CD14-positive monocyte (primary cell): ENCODE measurements at regions not wholly inside any gene's neighbourhood (a gene's known extent, or its start where the extent isn't known, plus 50 kb on each side); places are given as distances from the start of the nearest gene placed in this dataset.

ENCODE experiments used
- DNase-seq, 3 donors: peaks; one replicate each; pipeline ENCODE4 v3.0.0-alpha.2; 2011 to 2022
- H2AFZ ChIP-seq: 2 replicates; pipeline ENCODE4 v1.6.0; 2012; ENCODE audit warnings: mild to moderate bottlenecking, low read depth, low read length, inconsistent platforms; ENCODE audit not compliant: insufficient read depth, poor library complexity, severe bottlenecking
- H3K27ac ChIP-seq, 2 donors: 1 replicate in 1 of 2; 2 replicates in 1 of 2; pipeline ENCODE4 v1.5.1; 2012 to 2013; ENCODE audit warnings: low read length in 2 of 2, control low read depth in 1 of 2, inconsistent platforms in 1 of 2, low read depth in 1 of 2, mild to moderate bottlenecking in 1 of 2
- H3K27me3 ChIP-seq, 2 donors: one replicate each; pipeline versions ENCODE4 v1.6.0 to v1.6.1; 2011 to 2013; ENCODE audit warnings: low read length in 2 of 2; ENCODE audit not compliant: control insufficient read depth in 2 of 2, insufficient read depth in 2 of 2
- H3K36me3 ChIP-seq, 2 donors: replicated peaks in 1 of 2; 1 replicate in 1 of 2; 2 replicates in 1 of 2; pipeline versions ENCODE4 v1.5.1 to v1.6.1; 2012 to 2013; ENCODE audit warnings: low read length in 2 of 2, control low read depth in 1 of 2, inconsistent platforms in 1 of 2, mild to moderate bottlenecking in 1 of 2; ENCODE audit not compliant: insufficient read depth in 2 of 2, control insufficient read depth in 1 of 2
- H3K4me1 ChIP-seq, 2 donors: 1 replicate in 1 of 2; 2 replicates in 1 of 2; pipeline versions ENCODE4 v1.5.1 to v1.6.1; 2012 to 2013; ENCODE audit warnings: low read length in 2 of 2, control low read depth in 1 of 2, inconsistent platforms in 1 of 2, mild to moderate bottlenecking in 1 of 2, moderate library complexity in 1 of 2; ENCODE audit not compliant: insufficient read depth in 2 of 2, control insufficient read depth in 1 of 2
- H3K4me2 ChIP-seq: replicated peaks from 2 replicates; pipeline ENCODE3; 2012; ENCODE audit warnings: low read length, moderate library complexity, mild to moderate bottlenecking; ENCODE audit not compliant: poor library complexity, severe bottlenecking; ENCODE audit errors: extremely low read depth
- H3K4me3 ChIP-seq, 3 experiments: fragments of 200-600 bp in 1 of 3; sonication (generic) in 1 of 3; replicated peaks in 1 of 3; 1 replicate in 2 of 3; 2 replicates in 1 of 3; pipeline ENCODE4 v1.5.1; 2011 to 2013; ENCODE audit warnings: low read length in 3 of 3, mild to moderate bottlenecking in 3 of 3, control low read depth in 2 of 3, low read depth in 2 of 3, inconsistent platforms in 1 of 3, moderate library complexity in 1 of 3
- H3K79me2 ChIP-seq: 2 replicates; pipeline ENCODE4 v1.6.0; 2012; ENCODE audit warnings: mild to moderate bottlenecking, control low read depth, inconsistent platforms, low read length, moderate library complexity; ENCODE audit not compliant: insufficient read depth
- H3K9ac ChIP-seq: 2 replicates; pipeline ENCODE4 v1.6.0; 2017; ENCODE audit warnings: low read length, mild to moderate bottlenecking; ENCODE audit not compliant: insufficient read depth, poor library complexity, severe bottlenecking
- H3K9me3 ChIP-seq, 2 donors: replicated peaks in 1 of 2; 1 replicate in 1 of 2; 2 replicates in 1 of 2; pipeline versions ENCODE4 v1.5.1 to v1.6.1; 2012 to 2013; ENCODE audit warnings: low read length in 2 of 2, control low read depth in 1 of 2; ENCODE audit not compliant: control insufficient read depth in 1 of 2, insufficient read depth in 1 of 2
- H4K20me1 ChIP-seq: 2 replicates; pipeline ENCODE4 v1.6.0; 2012; ENCODE audit warnings: mild to moderate bottlenecking, low read length, control low read depth, moderate library complexity; ENCODE audit not compliant: insufficient read depth
- H3K27ac Mint-ChIP-seq, 7 donors: one replicate each; pipeline ENCODE4 v1.8.0; 2020; ENCODE audit warnings: mild to moderate bottlenecking in 7 of 7, mixed read lengths in 7 of 7, moderate library complexity in 6 of 7, inconsistent platforms in 2 of 7
- H3K27me3 Mint-ChIP-seq, 3 donors: one replicate each; pipeline ENCODE4 v1.8.0; 2021 to 2022; ENCODE audit warnings: low read depth in 3 of 3, mild to moderate bottlenecking in 3 of 3, mixed read lengths in 3 of 3, moderate library complexity in 3 of 3, inconsistent platforms in 1 of 3
- H3K36me3 Mint-ChIP-seq, 2 donors: one replicate each; pipeline ENCODE4 v1.8.0; 2020; ENCODE audit warnings: mixed read lengths in 2 of 2, inconsistent platforms in 1 of 2, mild to moderate bottlenecking in 1 of 2
- H3K4me1 Mint-ChIP-seq: one replicate; pipeline ENCODE4 v1.8.0; 2020; ENCODE audit warnings: mild to moderate bottlenecking, mixed read lengths
- H3K4me3 Mint-ChIP-seq, 2 donors: one replicate each; pipeline ENCODE4 v1.8.0; 2020; ENCODE audit warnings: mild to moderate bottlenecking in 2 of 2, mixed read lengths in 2 of 2, moderate library complexity in 1 of 2
- H3K9me3 Mint-ChIP-seq, 7 donors: one replicate each; pipeline ENCODE4 v1.8.0; 2020 to 2022; ENCODE audit warnings: mixed read lengths in 7 of 7, mild to moderate bottlenecking in 6 of 7, moderate library complexity in 6 of 7, inconsistent platforms in 2 of 7
- CTCF ChIP-seq: fragments of 200-600 bp; IDR thresholded peaks from one replicate; pipeline ENCODE4 v1.8.0; 2022; ENCODE audit warnings: antibody characterized with exemption, mild to moderate bottlenecking
- intact Hi-C, 2 donors: fragments of 100-400 bp; cut with micrococcal nuclease; formaldehyde crosslinking; loops; one replicate each; pipeline versions ENCODE4 v1.15.0 to v1.15.1; 2023

GRCh38 chr1:172875892-172876291, 174.8 kb downstream of the TNFSF18 start:
- H3K79me2 ChIP-seq, result no peaks in the 10 kb centered on the region
- H2AFZ ChIP-seq, result no peak overlapping the region
- intact Hi-C loops, result no loop called here

GRCh38 chr1:172882385-172882784, 168.4 kb downstream of the TNFSF18 start:
- Mint-ChIP-seq H3K4me3 (no peak overlapping the region), H3K4me1 (peaks cover 10% of the 10 kb centered on the region), H3K36me3 (no peaks in the 10 kb centered on the region), H3K9me3 (peaks cover 0 to 2% (median 0%) of the 10 kb centered on the region in 7 donors), H3K27ac (no peak overlapping the region), H3K27me3 (peaks cover 0 to 2% (median 0%) of the 10 kb centered on the region in 3 donors)
- H3K4me3 ChIP-seq, result no peak overlapping the region
- no peaks in the 10 kb centered on the region for H3K9me3 ChIP-seq
- H3K9ac ChIP-seq, result no peak overlapping the region
- DNase-seq, result no peak
- H3K27me3 ChIP-seq, result no peaks in the 10 kb centered on the region
- H3K4me2 ChIP-seq, result no peak overlapping the region
- no peak overlapping the region for H3K27ac ChIP-seq
- H4K20me1 ChIP-seq, result no peaks in the 10 kb centered on the region
- H3K36me3 ChIP-seq, result no peaks in the 10 kb centered on the region
- intact Hi-C loops, result no loop called here
- no peaks in the 10 kb centered on the region for H3K4me1 ChIP-seq
- no peaks in the 10 kb centered on the region for H3K79me2 ChIP-seq
- no peak overlapping the region for H2AFZ ChIP-seq
- no peak for TF ChIP-seq CTCF

More at GRCh38 chr1:172875892-172876291, 174.8 kb downstream of the TNFSF18 start:
- no peaks in the 10 kb centered on the region for H3K36me3 ChIP-seq
- H3K27me3 ChIP-seq, result no peaks in the 10 kb centered on the region
- peaks cover 0 to 2% (median 0%) of the 10 kb centered on the region in 7 donors for H3K9me3 Mint-ChIP-seq
- H4K20me1 ChIP-seq, result no peaks in the 10 kb centered on the region
- no peak overlapping the region for H3K4me2 ChIP-seq
- no peak for TF ChIP-seq CTCF
- no peak overlapping the region for H3K27ac ChIP-seq
- no peak overlapping the region for H3K4me3 Mint-ChIP-seq
- H3K27ac Mint-ChIP-seq, result no peak overlapping the region
- no peak overlapping the region for H3K9ac ChIP-seq
- H3K27me3 Mint-ChIP-seq, result no peaks in the 10 kb centered on the region
- H3K4me1 Mint-ChIP-seq, result no peaks in the 10 kb centered on the region
- H3K4me1 ChIP-seq, result no peaks in the 10 kb centered on the region
- H3K9me3 ChIP-seq, result no peaks in the 10 kb centered on the region
- no peak for DNase-seq
- H3K4me3 ChIP-seq, result no peak overlapping the region
- H3K36me3 Mint-ChIP-seq, result no peaks in the 10 kb centered on the region
